Activated T-helper 17 cell treated with anti-CD3 and anti-CD28 coated beads, Interleukin-2, amount 50 U/mL, for 72 hours (primary cell): ENCODE measurements at regions not wholly inside any gene's neighbourhood (a gene's known extent, or its start where the extent isn't known, plus 50 kb on each side); places are given as distances from the start of the nearest gene placed in this dataset.
"Not testable (repeated sequence)": the region's sequence is repeated elsewhere in the genome, so short reads cannot be mapped to it uniquely, and the experiment has no call there.

Source experiments
- ATAC-seq: fragments of 150-1000 bp; cut with Tn5 transposase; replicated peaks from 2 replicates; pipeline ENCODE4 v1.10.0; 2021; ENCODE audit warnings: mild to moderate bottlenecking, moderate library complexity
- H3K27ac Mint-ChIP-seq: one replicate; pipeline ENCODE4 v1.8.0; 2022; ENCODE audit warnings: mixed read lengths
- H3K27me3 Mint-ChIP-seq: one replicate; pipeline ENCODE4 v1.8.0; 2022; ENCODE audit warnings: mixed read lengths
- H3K36me3 Mint-ChIP-seq: one replicate; pipeline ENCODE4 v1.8.0; 2022; ENCODE audit warnings: low read depth, mild to moderate bottlenecking, mixed read lengths
- H3K4me1 Mint-ChIP-seq: one replicate; pipeline ENCODE4 v1.8.0; 2022; ENCODE audit warnings: mixed read lengths
- H3K4me3 Mint-ChIP-seq: one replicate; pipeline ENCODE4 v1.8.0; 2022; ENCODE audit warnings: mild to moderate bottlenecking, mixed read lengths
- H3K9me3 Mint-ChIP-seq: one replicate; pipeline ENCODE4 v1.8.0; 2022; ENCODE audit warnings: mixed read lengths

- no peak overlapping the region for H3K4me3 Mint-ChIP-seq
- H3K9me3 Mint-ChIP-seq, result peaks cover 32% of the 10 kb centered on the region
- no peaks in the 10 kb centered on the region for H3K36me3 Mint-ChIP-seq
- H3K27ac Mint-ChIP-seq, result no peak overlapping the region
- no peaks in the 10 kb centered on the region for H3K27me3 Mint-ChIP-seq
- ATAC-seq, result no peak
- no peaks in the 10 kb centered on the region for H3K4me1 Mint-ChIP-seq
Observed at GRCh38 chr2:77778917-77779316, 256.7 kb upstream of the LRRTM4 start.

- H3K9me3 Mint-ChIP-seq, result peaks cover 12% of the 10 kb centered on the region
- not testable (repeated sequence) for ATAC-seq, H3K36me3 Mint-ChIP-seq, H3K4me3 Mint-ChIP-seq, H3K27ac Mint-ChIP-seq, H3K27me3 Mint-ChIP-seq, H3K4me1 Mint-ChIP-seq
Observed at GRCh38 chr2:77793500-77793899, 271.3 kb upstream of the LRRTM4 start.

GRCh38 chr2:77796397-77796796 is 274.2 kb upstream of the LRRTM4 start:
- H3K4me3 Mint-ChIP-seq, result no peak overlapping the region
- H3K36me3 Mint-ChIP-seq, result no peaks in the 10 kb centered on the region
- H3K27me3 Mint-ChIP-seq, result no peaks in the 10 kb centered on the region
- no peak overlapping the region for H3K27ac Mint-ChIP-seq
- no peaks in the 10 kb centered on the region for H3K4me1 Mint-ChIP-seq
- peaks cover 4% of the 10 kb centered on the region for H3K9me3 Mint-ChIP-seq
- no peak for ATAC-seq

GRCh38 chr2:77797088-77797487 is 274.9 kb upstream of the LRRTM4 start:
- Mint-ChIP-seq H3K27ac (no peak overlapping the region), H3K9me3 (peaks cover 4% of the 10 kb centered on the region), H3K36me3 (no peaks in the 10 kb centered on the region), H3K4me3 (no peak overlapping the region), H3K4me1 (no peaks in the 10 kb centered on the region), H3K27me3 (no peaks in the 10 kb centered on the region)
- ATAC-seq, result no peak

GRCh38 chr2:77800410-77800809 is 278.2 kb upstream of the LRRTM4 start:
- H3K36me3 Mint-ChIP-seq, result no peaks in the 10 kb centered on the region
- H3K9me3 Mint-ChIP-seq, result peaks cover 9% of the 10 kb centered on the region
- H3K4me1 Mint-ChIP-seq, result no peaks in the 10 kb centered on the region
- no peaks in the 10 kb centered on the region for H3K27me3 Mint-ChIP-seq
- no peak for ATAC-seq
- H3K4me3 Mint-ChIP-seq, result no peak overlapping the region
- no peak overlapping the region for H3K27ac Mint-ChIP-seq

- Mint-ChIP-seq H3K27me3 (no peaks in the 10 kb centered on the region), H3K36me3 (no peaks in the 10 kb centered on the region), H3K4me3 (no peak overlapping the region), H3K27ac (no peak overlapping the region), H3K9me3 (peaks cover 25% of the 10 kb centered on the region), H3K4me1 (no peaks in the 10 kb centered on the region)
- no peak for ATAC-seq
Observed at GRCh38 chr2:77807531-77808215, 285.5 kb upstream of the LRRTM4 start.

- H3K4me3 Mint-ChIP-seq, result no peak overlapping the region
- H3K9me3 Mint-ChIP-seq, result peaks cover 28% of the 10 kb centered on the region
- H3K36me3 Mint-ChIP-seq, result no peaks in the 10 kb centered on the region
- H3K4me1 Mint-ChIP-seq, result no peaks in the 10 kb centered on the region
- no peak for ATAC-seq
- no peaks in the 10 kb centered on the region for H3K27me3 Mint-ChIP-seq
- H3K27ac Mint-ChIP-seq, result no peak overlapping the region
Observed at GRCh38 chr2:77808599-77808998, 286.4 kb upstream of the LRRTM4 start.

GRCh38 chr2:77813599-77813998 is 291.4 kb upstream of the LRRTM4 start:
- Mint-ChIP-seq H3K27me3 (no peaks in the 10 kb centered on the region), H3K27ac (no peak overlapping the region), H3K9me3 (peaks cover 19% of the 10 kb centered on the region), H3K36me3 (no peaks in the 10 kb centered on the region), H3K4me3 (no peak overlapping the region), H3K4me1 (no peaks in the 10 kb centered on the region)
- ATAC-seq, result no peak

GRCh38 chr2:77816618-77817017 is 294.4 kb upstream of the LRRTM4 start:
- no peaks in the 10 kb centered on the region for H3K4me1 Mint-ChIP-seq
- H3K9me3 Mint-ChIP-seq, result peaks cover 27% of the 10 kb centered on the region
- no peaks in the 10 kb centered on the region for H3K36me3 Mint-ChIP-seq
- no peak for ATAC-seq
- H3K4me3 Mint-ChIP-seq, result no peak overlapping the region
- no peak overlapping the region for H3K27ac Mint-ChIP-seq
- H3K27me3 Mint-ChIP-seq, result no peaks in the 10 kb centered on the region

GRCh38 chr2:77818186-77818585 is 296.0 kb upstream of the LRRTM4 start:
- Mint-ChIP-seq H3K36me3 (no peaks in the 10 kb centered on the region), H3K27me3 (no peaks in the 10 kb centered on the region), H3K4me1 (no peaks in the 10 kb centered on the region), H3K9me3 (peaks cover 20% of the 10 kb centered on the region), H3K27ac (no peak overlapping the region), H3K4me3 (no peak overlapping the region)
- ATAC-seq, result no peak

- ATAC-seq, result no peak
- H3K4me3 Mint-ChIP-seq, result no peak overlapping the region
- H3K27ac Mint-ChIP-seq, result no peak overlapping the region
- H3K36me3 Mint-ChIP-seq, result no peaks in the 10 kb centered on the region
- peaks cover 30% of the 10 kb centered on the region for H3K9me3 Mint-ChIP-seq
- no peaks in the 10 kb centered on the region for H3K27me3 Mint-ChIP-seq
- no peaks in the 10 kb centered on the region for H3K4me1 Mint-ChIP-seq
Observed at GRCh38 chr2:77823028-77823427, 300.9 kb upstream of the LRRTM4 start.

GRCh38 chr2:77831060-77831459 is 308.9 kb upstream of the LRRTM4 start:
- Mint-ChIP-seq H3K27me3 (no peaks in the 10 kb centered on the region), H3K27ac (no peak overlapping the region), H3K9me3 (peaks cover 43% of the 10 kb centered on the region), H3K4me1 (no peaks in the 10 kb centered on the region), H3K36me3 (no peaks in the 10 kb centered on the region), H3K4me3 (no peak overlapping the region)
- ATAC-seq, result no peak

GRCh38 chr2:77831471-77831870 is 309.3 kb upstream of the LRRTM4 start:
- Mint-ChIP-seq H3K27ac (no peak overlapping the region), H3K27me3 (no peaks in the 10 kb centered on the region), H3K36me3 (no peaks in the 10 kb centered on the region), H3K4me1 (no peaks in the 10 kb centered on the region), H3K4me3 (no peak overlapping the region), H3K9me3 (peaks cover 44% of the 10 kb centered on the region)
- no peak for ATAC-seq

GRCh38 chr2:77831898-77832297 is 309.7 kb upstream of the LRRTM4 start:
- no peak overlapping the region for H3K27ac Mint-ChIP-seq
- no peak for ATAC-seq
- peaks cover 42% of the 10 kb centered on the region for H3K9me3 Mint-ChIP-seq
- no peaks in the 10 kb centered on the region for H3K27me3 Mint-ChIP-seq
- H3K4me1 Mint-ChIP-seq, result no peaks in the 10 kb centered on the region
- no peaks in the 10 kb centered on the region for H3K36me3 Mint-ChIP-seq
- H3K4me3 Mint-ChIP-seq, result no peak overlapping the region

- H3K9me3 Mint-ChIP-seq, result peaks cover 29% of the 10 kb centered on the region
- H3K36me3 Mint-ChIP-seq, result no peaks in the 10 kb centered on the region
- H3K27me3 Mint-ChIP-seq, result no peaks in the 10 kb centered on the region
- no peak for ATAC-seq
- no peaks in the 10 kb centered on the region for H3K4me1 Mint-ChIP-seq
- no peak overlapping the region for H3K27ac Mint-ChIP-seq
- no peak overlapping the region for H3K4me3 Mint-ChIP-seq
Observed at GRCh38 chr2:77834360-77835002, 312.3 kb upstream of the LRRTM4 start.
